Liver (tissue), 8 donors: ENCODE measurements at regions not wholly inside any gene's neighbourhood (a gene's known extent, or its start where the extent isn't known, plus 50 kb on each side); places are given as distances from the start of the nearest gene placed in this dataset.

Experiments
- DNase-seq: peaks from one replicate; pipeline ENCODE4 v3.0.0-alpha.2; 2017; ENCODE audit warnings: low spot score
- H3K27ac ChIP-seq, 2 donors: one replicate each; pipeline ENCODE4 v1.7.0; 2013; ENCODE audit warnings: inconsistent platforms in 2 of 2, low read length in 2 of 2, control low read depth in 1 of 2, low read depth in 1 of 2, mild to moderate bottlenecking in 1 of 2
- H3K27me3 ChIP-seq, 4 donors: one replicate each; pipeline versions ENCODE4 v1.6.1 to v1.7.0; 2013; ENCODE audit warnings: low read length in 3 of 4, inconsistent platforms in 1 of 4, mild to moderate bottlenecking in 1 of 4, moderate library complexity in 1 of 4; ENCODE audit not compliant: control insufficient read depth in 4 of 4, insufficient read depth in 4 of 4
- H3K36me3 ChIP-seq, 4 donors: one replicate each; pipeline versions ENCODE4 v1.6.1 to v1.7.0; 2013; ENCODE audit warnings: low read length in 3 of 4, mild to moderate bottlenecking in 3 of 4, low read depth in 1 of 4, moderate library complexity in 1 of 4; ENCODE audit not compliant: control insufficient read depth in 4 of 4, insufficient read depth in 3 of 4
- H3K4me1 ChIP-seq, 4 donors: one replicate each; pipeline versions ENCODE4 v1.6.1 to v1.7.0; 2013; ENCODE audit warnings: low read length in 3 of 4, mild to moderate bottlenecking in 3 of 4, moderate library complexity in 1 of 4; ENCODE audit not compliant: control insufficient read depth in 4 of 4, insufficient read depth in 4 of 4
- H3K4me3 ChIP-seq, 3 donors: one replicate each; pipeline versions ENCODE4 v1.6.1 to v1.7.0; 2013; ENCODE audit warnings: low read length in 3 of 3, control low read depth in 1 of 3, low read depth in 1 of 3, mild to moderate bottlenecking in 1 of 3
- H3K9ac ChIP-seq, 2 donors: one replicate each; pipeline ENCODE4 v1.7.0; 2013; ENCODE audit warnings: low read length in 2 of 2, mild to moderate bottlenecking in 2 of 2, moderate library complexity in 2 of 2, control low read depth in 1 of 2, low read depth in 1 of 2
- H3K9me3 ChIP-seq, 4 donors: one replicate each; pipeline versions ENCODE4 v1.6.1 to v1.7.0; 2013; ENCODE audit warnings: low read length in 3 of 4; ENCODE audit not compliant: control insufficient read depth in 4 of 4
- ATF3 ChIP-seq: IDR thresholded peaks from 2 replicates; pipeline ENCODE4 v1.6.1; 2016; ENCODE audit warnings: antibody characterized with exemption
- CTCF ChIP-seq: fragments of 150-350 bp; IDR thresholded peaks from 2 replicates; pipeline ENCODE4 v1.5.1; 2017; ENCODE audit warnings: improper control_type of control experiment, low read depth, low read length; ENCODE audit not compliant: missing input control
- EGR1 ChIP-seq, 2 donors: IDR thresholded peaks; 2 replicates each; pipeline ENCODE4 v1.6.1; 2016 to 2018; ENCODE audit warnings: antibody characterized with exemption in 2 of 2, low read depth in 2 of 2
- FOXA1 ChIP-seq: IDR thresholded peaks from 2 replicates; pipeline ENCODE4 v1.6.1; 2016; ENCODE audit warnings: antibody characterized with exemption
- FOXA2 ChIP-seq: IDR thresholded peaks from 2 replicates; pipeline ENCODE4 v1.6.1; 2016; ENCODE audit warnings: antibody characterized with exemption
- GABPA ChIP-seq, 2 donors: IDR thresholded peaks in 1 of 2; conservative IDR thresholded peaks in 1 of 2; 2 replicates each; pipeline ENCODE4 v1.6.1; 2016; ENCODE audit warnings: antibody characterized with exemption in 2 of 2, mild to moderate bottlenecking in 1 of 2, moderate library complexity in 1 of 2
- HNF4G ChIP-seq: IDR thresholded peaks from 2 replicates; pipeline ENCODE4 v1.6.1; 2016; ENCODE audit warnings: antibody characterized with exemption
- JUND ChIP-seq, 2 donors: IDR thresholded peaks; 2 replicates each; pipeline ENCODE4 v1.6.1; 2016; ENCODE audit warnings: antibody characterized with exemption in 2 of 2
- MAX ChIP-seq: IDR thresholded peaks from 2 replicates; pipeline ENCODE4 v1.6.1; 2016; ENCODE audit warnings: antibody characterized with exemption
- RAD21 ChIP-seq, 2 donors: IDR thresholded peaks; 2 replicates each; pipeline ENCODE4 v1.6.1; 2016; ENCODE audit warnings: antibody characterized with exemption in 2 of 2, mild to moderate bottlenecking in 2 of 2
- REST ChIP-seq: IDR thresholded peaks from 2 replicates; pipeline ENCODE4 v1.6.1; 2016; ENCODE audit warnings: antibody characterized with exemption, mild to moderate bottlenecking
- RXRA ChIP-seq, 2 donors: IDR thresholded peaks; 2 replicates each; pipeline ENCODE4 v1.6.1; 2017 to 2018; ENCODE audit warnings: antibody characterized with exemption in 2 of 2, mild to moderate bottlenecking in 1 of 2
- SP1 ChIP-seq: IDR thresholded peaks from 2 replicates; pipeline ENCODE4 v1.6.1; 2018; ENCODE audit warnings: antibody characterized with exemption, mild to moderate bottlenecking
- TAF1 ChIP-seq: conservative IDR thresholded peaks from 2 replicates; pipeline ENCODE4 v1.6.1; 2016; ENCODE audit warnings: antibody characterized with exemption, mild to moderate bottlenecking
- YY1 ChIP-seq: IDR thresholded peaks from 2 replicates; pipeline ENCODE4 v1.6.1; 2016; ENCODE audit warnings: antibody characterized with exemption, mild to moderate bottlenecking
- WGBS: extraction: QIAGEN DNeasy Blood & Tissue Kit; methylation state at CpG from one replicate; pipeline ENCODE4 v1.1.7; 2013; 5-methylcytosine and 5-hydroxymethylcytosine counted together
- TF ChIP-seq, protein P1 (sequence below): IDR thresholded peaks from 2 replicates; pipeline ENCODE4 v1.6.1; 2016; ENCODE audit warnings: antibody characterized with exemption
- donor health status: healthy.
- donor health status: healthy.
- donor health status: healthy.
- donor health status: healthy.
- donor health status: healthy.

GRCh38 chr6:159608961-159609651, 83.9 kb downstream of the SOD2 start:
- Histone ChIP-seq H3K4me3 (no peak overlapping the region), H3K27me3 (no peaks in the 10 kb centered on the region), H3K27ac (no peak overlapping the region), H3K36me3 (peaks cover 0 to 2% (median under 1%) of the 10 kb centered on the region in 4 donors), H3K9ac (no peak overlapping the region), H3K9me3 (no peaks in the 10 kb centered on the region), H3K4me1 (no peaks in the 10 kb centered on the region)
- WGBS: 76% methylated on average over 6 of the region's 6 CpGs
- DNase-seq: no peak
- no peak for TF ChIP-seq YY1
- peak; percentile 48 for TF ChIP-seq CTCF
- no peak for TF ChIP-seq GABPA (IDR thresholded peaks at IDR 0.05 in 1 of 2, conservative IDR thresholded peaks at IDR 0.05 in 1 of 2)
- TF ChIP-seq RAD21 (IDR thresholded peaks at IDR 0.05): peak; percentile 72 to 81

DNA sequence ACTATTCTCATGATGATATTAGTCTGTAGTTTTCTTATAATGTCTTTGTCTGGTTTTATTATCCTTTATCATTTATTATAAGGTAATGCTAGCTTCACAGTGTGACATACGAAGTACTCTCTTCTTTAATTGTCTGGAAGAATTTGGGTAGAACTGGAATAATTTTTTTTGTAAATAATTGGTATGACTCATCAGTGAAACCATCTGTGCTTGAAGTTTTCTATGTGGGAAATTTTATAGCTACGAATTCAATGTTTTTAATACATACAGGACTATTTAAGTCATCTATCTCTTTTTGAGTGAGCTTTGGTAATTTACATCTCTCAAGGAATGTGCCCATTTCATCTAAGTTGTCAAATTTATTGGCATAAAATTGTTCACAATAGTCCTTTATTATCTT, 86.3 kb downstream of the SOD2 start:
- TF ChIP-seq MAX (no peak), TAF1 (no peak), CTCF (no peak), FOXA2 (no peak), RAD21 (IDR thresholded peaks at IDR 0.05) (no peak), RXRA (IDR thresholded peaks at IDR 0.05) (no peak), JUND (IDR thresholded peaks at IDR 0.05) (no peak), HNF4G (no peak), REST (no peak), ATF3 (no peak), SP1 (no peak), EGR1 (IDR thresholded peaks at IDR 0.05; ENCODE audit: low read depth in 2 of 2) (no peak), FOXA1 (no peak)
- TF ChIP-seq, protein P1, sequence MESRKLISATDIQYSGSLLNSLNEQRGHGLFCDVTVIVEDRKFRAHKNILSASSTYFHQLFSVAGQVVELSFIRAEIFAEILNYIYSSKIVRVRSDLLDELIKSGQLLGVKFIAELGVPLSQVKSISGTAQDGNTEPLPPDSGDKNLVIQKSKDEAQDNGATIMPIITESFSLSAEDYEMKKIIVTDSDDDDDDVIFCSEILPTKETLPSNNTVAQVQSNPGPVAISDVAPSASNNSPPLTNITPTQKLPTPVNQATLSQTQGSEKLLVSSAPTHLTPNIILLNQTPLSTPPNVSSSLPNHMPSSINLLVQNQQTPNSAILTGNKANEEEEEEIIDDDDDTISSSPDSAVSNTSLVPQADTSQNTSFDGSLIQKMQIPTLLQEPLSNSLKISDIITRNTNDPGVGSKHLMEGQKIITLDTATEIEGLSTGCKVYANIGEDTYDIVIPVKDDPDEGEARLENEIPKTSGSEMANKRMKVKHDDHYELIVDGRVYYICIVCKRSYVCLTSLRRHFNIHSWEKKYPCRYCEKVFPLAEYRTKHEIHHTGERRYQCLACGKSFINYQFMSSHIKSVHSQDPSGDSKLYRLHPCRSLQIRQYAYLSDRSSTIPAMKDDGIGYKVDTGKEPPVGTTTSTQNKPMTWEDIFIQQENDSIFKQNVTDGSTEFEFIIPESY: no peak
- H3K36me3 ChIP-seq: peaks cover 0 to 2% (median 0%) of the 10 kb centered on the region in 4 donors
- WGBS: 80% methylated on average over 2 of the region's 2 CpGs
- H3K4me1 ChIP-seq: no peaks in the 10 kb centered on the region
- no peak overlapping the region for H3K27ac ChIP-seq
- no peaks in the 10 kb centered on the region for H3K27me3 ChIP-seq
- no peak for DNase-seq
- H3K9ac ChIP-seq: no peak overlapping the region
- no peaks in the 10 kb centered on the region for H3K9me3 ChIP-seq
- no peak overlapping the region for H3K4me3 ChIP-seq
